ENCODE measurements at regions not wholly inside any gene's neighbourhood (a gene's known extent, or its start where the extent isn't known, plus 50 kb on each side); places are given as distances from the start of the nearest gene placed in this dataset.

DNA sequence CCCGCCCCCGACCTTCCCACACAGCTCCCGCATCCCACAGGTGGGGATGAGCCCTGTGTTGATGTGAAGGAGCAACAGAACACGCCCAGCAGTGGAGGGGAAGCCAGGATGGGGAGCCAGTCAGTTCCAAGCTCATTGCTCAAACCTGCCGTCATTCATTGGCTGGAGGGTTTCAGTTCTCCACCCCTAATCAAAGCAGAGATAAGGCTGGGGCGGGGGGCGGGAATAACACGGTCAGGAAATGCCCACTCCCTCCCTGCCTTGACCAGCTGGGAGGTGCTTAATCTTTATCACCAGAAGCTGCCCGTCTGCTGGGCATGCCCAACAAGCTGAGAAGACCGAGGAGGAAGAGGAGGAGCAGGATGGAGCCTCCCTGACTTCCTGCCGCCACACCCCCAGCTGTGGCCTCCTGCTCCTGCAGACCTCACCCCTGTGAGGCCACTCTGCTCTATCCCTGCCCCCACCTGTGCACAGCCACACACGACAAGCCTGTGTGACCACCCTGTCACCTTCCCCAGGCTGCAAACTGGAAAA, 265.1 kb downstream of the ZEB1 start:
- TF ChIP-seq EZH2 (IDR thresholded peaks at IDR 0.05; ENCODE audit: borderline replicate concordance) = no peak
- TF ChIP-seq, protein P1, sequence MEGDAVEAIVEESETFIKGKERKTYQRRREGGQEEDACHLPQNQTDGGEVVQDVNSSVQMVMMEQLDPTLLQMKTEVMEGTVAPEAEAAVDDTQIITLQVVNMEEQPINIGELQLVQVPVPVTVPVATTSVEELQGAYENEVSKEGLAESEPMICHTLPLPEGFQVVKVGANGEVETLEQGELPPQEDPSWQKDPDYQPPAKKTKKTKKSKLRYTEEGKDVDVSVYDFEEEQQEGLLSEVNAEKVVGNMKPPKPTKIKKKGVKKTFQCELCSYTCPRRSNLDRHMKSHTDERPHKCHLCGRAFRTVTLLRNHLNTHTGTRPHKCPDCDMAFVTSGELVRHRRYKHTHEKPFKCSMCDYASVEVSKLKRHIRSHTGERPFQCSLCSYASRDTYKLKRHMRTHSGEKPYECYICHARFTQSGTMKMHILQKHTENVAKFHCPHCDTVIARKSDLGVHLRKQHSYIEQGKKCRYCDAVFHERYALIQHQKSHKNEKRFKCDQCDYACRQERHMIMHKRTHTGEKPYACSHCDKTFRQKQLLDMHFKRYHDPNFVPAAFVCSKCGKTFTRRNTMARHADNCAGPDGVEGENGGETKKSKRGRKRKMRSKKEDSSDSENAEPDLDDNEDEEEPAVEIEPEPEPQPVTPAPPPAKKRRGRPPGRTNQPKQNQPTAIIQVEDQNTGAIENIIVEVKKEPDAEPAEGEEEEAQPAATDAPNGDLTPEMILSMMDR (IDR thresholded peaks at IDR 0.05; ENCODE audit: poor library complexity) = no peak
- TF ChIP-seq EZH2phosphoT487 (IDR thresholded peaks at IDR 0.05; ENCODE audit: low read depth, severe bottlenecking, unreplicated experiment) = no peak

Data from hepatocyte (in vitro differentiated cells).